ENCODE measurements at regions not wholly inside any gene's neighbourhood (a gene's known extent, or its start where the extent isn't known, plus 50 kb on each side); places are given as distances from the start of the nearest gene placed in this dataset.

DNA sequence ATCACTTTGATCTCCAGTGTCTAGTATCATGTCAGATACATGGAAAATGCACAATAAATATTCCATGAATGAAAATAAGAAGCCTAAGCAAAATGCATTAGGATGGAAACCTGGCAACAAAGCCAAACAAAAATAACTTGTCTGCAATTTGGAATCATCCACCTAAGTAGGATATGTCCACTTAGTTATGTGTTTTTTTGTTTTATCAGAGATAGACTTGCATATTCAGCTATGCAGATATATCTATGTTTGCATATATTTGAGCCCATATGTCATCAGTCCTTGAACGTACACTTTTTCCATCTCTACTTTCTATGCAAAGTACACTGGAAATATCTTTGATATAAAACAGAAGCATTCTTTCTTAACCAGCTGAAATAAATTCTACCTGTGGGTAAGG, 707.1 kb downstream of the EFNA5 start:
- Histone ChIP-seq H3K9me3 (ENCODE audit: control insufficient read depth, insufficient read depth, low read depth, low read length) (no peaks in the 10 kb centered on the region), H3K27ac (ENCODE audit: extremely low read depth, low read depth, low read length) (no peak overlapping the region), H3K4me3 (ENCODE audit: low read depth, low read length) (no peak overlapping the region), H3K4me1 (ENCODE audit: control insufficient read depth, insufficient read depth, low read length) (no peaks in the 10 kb centered on the region), H3K36me3 (ENCODE audit: control insufficient read depth in 2 of 2, insufficient read depth in 1 of 2, low read length in 2 of 2) (no peaks in the 10 kb centered on the region)
- ChIA-PET POLR2A (no interaction called here), CTCF (no interaction called here)
- TF ChIP-seq ZBTB26 (tag by site-specific recombination; optimal IDR thresholded peaks at IDR 0.05) (no peak), ZNF280D (tag by site-specific recombination; IDR thresholded peaks at IDR 0.05) (no peak), ZNF639 (tag by site-specific recombination; IDR thresholded peaks at IDR 0.05) (no peak)

DNA sequence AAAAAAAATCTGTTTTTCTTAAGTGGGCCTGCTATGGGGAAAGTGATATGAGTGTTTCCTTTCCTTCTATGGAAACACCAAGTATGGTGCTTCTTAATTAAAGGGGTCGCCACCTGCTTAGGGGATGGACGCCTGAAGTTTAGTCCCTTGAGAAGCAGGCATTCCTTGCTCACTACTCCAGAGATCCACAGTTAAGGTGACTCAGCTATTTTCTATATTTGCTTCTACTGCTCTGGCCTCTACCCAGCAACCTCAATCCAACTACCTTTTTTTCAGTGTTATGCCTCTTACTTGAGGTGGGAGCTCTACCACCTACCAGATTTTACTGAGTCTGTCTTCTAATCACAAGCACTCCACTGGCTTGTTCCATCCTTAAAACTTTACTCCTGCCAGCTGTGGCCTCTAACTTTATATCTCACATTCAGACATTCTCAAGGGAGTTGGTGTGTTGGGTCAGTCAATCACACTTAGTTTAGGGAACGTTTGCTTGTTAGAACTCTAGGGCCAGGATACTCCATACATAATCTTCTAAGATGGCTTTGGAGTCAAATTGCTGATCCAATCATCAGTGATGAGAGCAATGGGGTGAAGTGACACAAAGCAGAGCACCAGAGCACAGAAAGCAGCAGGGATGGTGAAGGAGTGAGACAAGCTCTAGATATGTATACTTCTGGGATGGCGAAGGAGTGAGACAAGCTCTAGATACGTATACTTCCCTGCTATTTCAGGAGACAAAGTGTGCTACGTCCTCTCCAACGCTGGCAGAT, 708.1 kb downstream of the EFNA5 start:
- no peaks in the 10 kb centered on the region for H3K36me3 ChIP-seq (ENCODE audit: control insufficient read depth in 2 of 2, insufficient read depth in 1 of 2, low read length in 2 of 2)
- no peaks in the 10 kb centered on the region for H3K9me3 ChIP-seq (ENCODE audit: control insufficient read depth, insufficient read depth, low read depth, low read length)
- H3K4me1 ChIP-seq (ENCODE audit: control insufficient read depth, insufficient read depth, low read length) = no peaks in the 10 kb centered on the region
- TF ChIP-seq ZNF488 (tag by site-specific recombination; IDR thresholded peaks at IDR 0.05) (no peak), ZNF664 (tag by site-specific recombination; IDR thresholded peaks at IDR 0.05) (no peak), SP2 (tag by site-specific recombination; IDR thresholded peaks at IDR 0.05) (no peak), ZBTB20 (tag by site-specific recombination; IDR thresholded peaks at IDR 0.05) (no peak), ZNF416 (tag by site-specific recombination; IDR thresholded peaks at IDR 0.05) (no peak), ZNF776 (tag by site-specific recombination; IDR thresholded peaks at IDR 0.05; ENCODE audit: borderline replicate concordance) (no peak), ZNF433 (tag by site-specific recombination; IDR thresholded peaks at IDR 0.05; ENCODE audit: low read depth) (no peak), ZNF214 (tag by site-specific recombination; IDR thresholded peaks at IDR 0.05; ENCODE audit: borderline replicate concordance) (no peak), GLIS1 (tag by site-specific recombination; IDR thresholded peaks at IDR 0.05) (no peak)
- ChIA-PET POLR2A (no interaction called here), CTCF (no interaction called here)
- no peak overlapping the region for H3K4me3 ChIP-seq (ENCODE audit: low read depth, low read length)
- H3K27ac ChIP-seq (ENCODE audit: extremely low read depth, low read depth, low read length) = no peak overlapping the region

- ChIA-PET CTCF (interaction anchor here (0.7 kb wide), 1 partner anchor 264 kb away, joined by 3 read pairs; no protein-coding TSS in a partner anchor), POLR2A (no interaction called here)
- H3K4me3 ChIP-seq (ENCODE audit: low read depth, low read length) = no peak overlapping the region
- no peaks in the 10 kb centered on the region for H3K9me3 ChIP-seq (ENCODE audit: control insufficient read depth, insufficient read depth, low read depth, low read length)
- H3K36me3 ChIP-seq (ENCODE audit: control insufficient read depth in 2 of 2, insufficient read depth in 1 of 2, low read length in 2 of 2) = no peaks in the 10 kb centered on the region
- no peaks in the 10 kb centered on the region for H3K4me1 ChIP-seq (ENCODE audit: control insufficient read depth, insufficient read depth, low read length)
- H3K27ac ChIP-seq (ENCODE audit: extremely low read depth, low read depth, low read length) = no peak overlapping the region
- TF ChIP-seq ZNF843 (tag by site-specific recombination; IDR thresholded peaks at IDR 0.05) = peak; percentile 53; the same call in 1 of the 2 replicates
- TF ChIP-seq ZSCAN16 (tag by site-specific recombination; IDR thresholded peaks at IDR 0.05) = no peak
- TF ChIP-seq, protein P1, sequence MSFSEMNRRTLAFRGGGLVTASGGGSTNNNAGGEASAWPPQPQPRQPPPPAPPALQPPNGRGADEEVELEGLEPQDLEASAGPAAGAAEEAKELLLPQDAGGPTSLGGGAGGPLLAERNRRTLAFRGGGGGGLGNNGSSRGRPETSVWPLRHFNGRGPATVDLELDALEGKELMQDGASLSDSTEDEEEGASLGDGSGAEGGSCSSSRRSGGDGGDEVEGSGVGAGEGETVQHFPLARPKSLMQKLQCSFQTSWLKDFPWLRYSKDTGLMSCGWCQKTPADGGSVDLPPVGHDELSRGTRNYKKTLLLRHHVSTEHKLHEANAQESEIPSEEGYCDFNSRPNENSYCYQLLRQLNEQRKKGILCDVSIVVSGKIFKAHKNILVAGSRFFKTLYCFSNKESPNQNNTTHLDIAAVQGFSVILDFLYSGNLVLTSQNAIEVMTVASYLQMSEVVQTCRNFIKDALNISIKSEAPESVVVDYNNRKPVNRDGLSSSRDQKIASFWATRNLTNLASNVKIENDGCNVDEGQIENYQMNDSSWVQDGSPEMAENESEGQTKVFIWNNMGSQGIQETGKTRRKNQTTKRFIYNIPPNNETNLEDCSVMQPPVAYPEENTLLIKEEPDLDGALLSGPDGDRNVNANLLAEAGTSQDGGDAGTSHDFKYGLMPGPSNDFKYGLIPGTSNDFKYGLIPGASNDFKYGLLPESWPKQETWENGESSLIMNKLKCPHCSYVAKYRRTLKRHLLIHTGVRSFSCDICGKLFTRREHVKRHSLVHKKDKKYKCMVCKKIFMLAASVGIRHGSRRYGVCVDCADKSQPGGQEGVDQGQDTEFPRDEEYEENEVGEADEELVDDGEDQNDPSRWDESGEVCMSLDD (tag by site-specific recombination; IDR thresholded peaks at IDR 0.05) = no peak
- TF ChIP-seq ZNF239 (tag by site-specific recombination; IDR thresholded peaks at IDR 0.05) = no peak
- no peak for TF ChIP-seq ZNF19 (tag by site-specific recombination; IDR thresholded peaks at IDR 0.05; ENCODE audit: low read depth)
- TF ChIP-seq ZBTB8A (tag by site-specific recombination; IDR thresholded peaks at IDR 0.05) = no peak
- TF ChIP-seq FEZF1 (tag by site-specific recombination; IDR thresholded peaks at IDR 0.05) = peak; percentile 78
- TF ChIP-seq ZNF132 (tag by site-specific recombination; IDR thresholded peaks at IDR 0.05; ENCODE audit: borderline replicate concordance) = no peak
- peak; percentile 79; the same call in 1 of the 2 replicates for TF ChIP-seq GFI1B (tag by site-specific recombination; IDR thresholded peaks at IDR 0.05)
- no peak for TF ChIP-seq ZNF560 (tag by site-specific recombination; IDR thresholded peaks at IDR 0.05; ENCODE audit: borderline replicate concordance)
- TF ChIP-seq ZNF335 (tag by site-specific recombination; conservative IDR thresholded peaks at IDR 0.05) = 0 out of 2 replicates have a peak, but pooled peaks have one; percentile 7
Measured at GRCh38 chr5:106959387-106959786, 711.4 kb downstream of the EFNA5 start.

Data from HEK293 (cell line).